GM12878 (cell line): ENCODE measurements at regions not wholly inside any gene's neighbourhood (a gene's known extent, or its start where the extent isn't known, plus 50 kb on each side); places are given as distances from the start of the nearest gene placed in this dataset.

ENCODE experiments used
- EED ChIP-seq: sonication (generic); IDR thresholded peaks from 2 replicates; pipeline ENCODE4 v1.6.1; 2016; ENCODE audit warnings: antibody characterized with exemption, low read depth
- FOXM1 ChIP-seq: IDR thresholded peaks from 2 replicates; pipeline ENCODE4 v1.6.1; 2012; ENCODE audit warnings: low read depth, mild to moderate bottlenecking, inconsistent platforms, low read length, moderate library complexity
- POLR2A ChIP-seq: IDR thresholded peaks from 2 replicates; pipeline ENCODE4 v1.6.1; 2011; ENCODE audit warnings: low read depth, mild to moderate bottlenecking, low read length
- POU2F2 ChIP-seq: IDR thresholded peaks from 3 replicates; pipeline ENCODE4 v1.6.1; 2011; ENCODE audit warnings: low read depth, mild to moderate bottlenecking, low read length, borderline replicate concordance
- SUPT20H ChIP-seq: IDR thresholded peaks from 2 replicates; pipeline ENCODE4 v1.6.1; 2011; ENCODE audit warnings: low read depth, mild to moderate bottlenecking, low read length, moderate library complexity, borderline replicate concordance; ENCODE audit not compliant: control insufficient read depth
- TF ChIP-seq, protein P1 (sequence below): IDR thresholded peaks from 2 replicates; pipeline ENCODE4 v1.6.1; 2011; ENCODE audit warnings: mild to moderate bottlenecking, low read depth, low read length, moderate library complexity; ENCODE audit not compliant: insufficient replicate concordance
- TF ChIP-seq, protein P2 (sequence below), 3 experiments: IDR thresholded peaks in 2 of 3; conservative IDR thresholded peaks in 1 of 3; 2 replicates each; pipeline ENCODE4 v1.5.1; 2011; ENCODE audit warnings: low read depth in 3 of 3, low read length in 3 of 3, mild to moderate bottlenecking in 3 of 3, control low read depth in 2 of 3, moderate library complexity in 2 of 3, inconsistent platforms in 1 of 3, mixed read lengths in 1 of 3; ENCODE audit not compliant: control insufficient read depth in 2 of 3, insufficient read depth in 1 of 3; ENCODE audit errors: extremely low read depth in 1 of 3
- TF ChIP-seq, protein P3 (sequence below): IDR thresholded peaks from 2 replicates; pipeline ENCODE4 v1.6.1; 2011; ENCODE audit warnings: low read depth, mild to moderate bottlenecking, low read length, moderate library complexity, borderline replicate concordance; ENCODE audit errors: extremely low read depth

DNA sequence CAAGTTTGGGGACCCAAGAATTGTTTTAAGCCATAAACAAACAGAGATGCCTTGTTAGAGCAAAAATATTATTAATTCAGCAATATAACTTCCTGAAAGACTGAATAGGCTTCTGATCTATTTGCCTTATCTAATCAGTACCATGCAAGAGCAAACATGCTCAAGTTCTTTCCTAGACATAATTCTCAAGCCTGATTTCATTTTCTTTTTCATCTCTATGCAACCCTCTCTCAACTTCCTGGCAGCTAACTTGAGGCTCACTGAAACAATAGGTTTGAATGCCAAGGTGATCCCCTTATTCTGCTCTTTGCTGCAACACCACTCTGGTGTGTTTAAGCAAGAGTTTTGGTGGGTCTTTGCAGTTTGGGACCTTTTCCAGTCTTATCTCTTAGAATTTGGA is 230.9 kb upstream of the CD96 start:
- TF ChIP-seq, protein P1, sequence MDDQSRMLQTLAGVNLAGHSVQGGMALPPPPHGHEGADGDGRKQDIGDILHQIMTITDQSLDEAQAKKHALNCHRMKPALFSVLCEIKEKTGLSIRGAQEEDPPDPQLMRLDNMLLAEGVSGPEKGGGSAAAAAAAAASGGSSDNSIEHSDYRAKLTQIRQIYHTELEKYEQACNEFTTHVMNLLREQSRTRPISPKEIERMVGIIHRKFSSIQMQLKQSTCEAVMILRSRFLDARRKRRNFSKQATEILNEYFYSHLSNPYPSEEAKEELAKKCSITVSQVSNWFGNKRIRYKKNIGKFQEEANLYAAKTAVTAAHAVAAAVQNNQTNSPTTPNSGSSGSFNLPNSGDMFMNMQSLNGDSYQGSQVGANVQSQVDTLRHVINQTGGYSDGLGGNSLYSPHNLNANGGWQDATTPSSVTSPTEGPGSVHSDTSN, result no peak
- TF ChIP-seq POLR2A, result no peak
- no peak for TF ChIP-seq SUPT20H
- no peak for TF ChIP-seq EED
- TF ChIP-seq, protein P2, sequence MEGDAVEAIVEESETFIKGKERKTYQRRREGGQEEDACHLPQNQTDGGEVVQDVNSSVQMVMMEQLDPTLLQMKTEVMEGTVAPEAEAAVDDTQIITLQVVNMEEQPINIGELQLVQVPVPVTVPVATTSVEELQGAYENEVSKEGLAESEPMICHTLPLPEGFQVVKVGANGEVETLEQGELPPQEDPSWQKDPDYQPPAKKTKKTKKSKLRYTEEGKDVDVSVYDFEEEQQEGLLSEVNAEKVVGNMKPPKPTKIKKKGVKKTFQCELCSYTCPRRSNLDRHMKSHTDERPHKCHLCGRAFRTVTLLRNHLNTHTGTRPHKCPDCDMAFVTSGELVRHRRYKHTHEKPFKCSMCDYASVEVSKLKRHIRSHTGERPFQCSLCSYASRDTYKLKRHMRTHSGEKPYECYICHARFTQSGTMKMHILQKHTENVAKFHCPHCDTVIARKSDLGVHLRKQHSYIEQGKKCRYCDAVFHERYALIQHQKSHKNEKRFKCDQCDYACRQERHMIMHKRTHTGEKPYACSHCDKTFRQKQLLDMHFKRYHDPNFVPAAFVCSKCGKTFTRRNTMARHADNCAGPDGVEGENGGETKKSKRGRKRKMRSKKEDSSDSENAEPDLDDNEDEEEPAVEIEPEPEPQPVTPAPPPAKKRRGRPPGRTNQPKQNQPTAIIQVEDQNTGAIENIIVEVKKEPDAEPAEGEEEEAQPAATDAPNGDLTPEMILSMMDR (IDR thresholded peaks at IDR 0.05 in 2 of 3, conservative IDR thresholded peaks at IDR 0.05 in 1 of 3; ENCODE audit: control insufficient read depth in 2 of 3, extremely low read depth in 1 of 3, insufficient read depth in 1 of 3, low read depth in 3 of 3, low read length in 3 of 3), result no peak
- TF ChIP-seq FOXM1, result no peak
- TF ChIP-seq, protein P3, sequence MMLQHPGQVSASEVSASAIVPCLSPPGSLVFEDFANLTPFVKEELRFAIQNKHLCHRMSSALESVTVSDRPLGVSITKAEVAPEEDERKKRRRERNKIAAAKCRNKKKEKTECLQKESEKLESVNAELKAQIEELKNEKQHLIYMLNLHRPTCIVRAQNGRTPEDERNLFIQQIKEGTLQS, result no peak
- no peak for TF ChIP-seq POU2F2
